ENCODE measurements at regions not wholly inside any gene's neighbourhood (a gene's known extent, or its start where the extent isn't known, plus 50 kb on each side); places are given as distances from the start of the nearest gene placed in this dataset.

DNA sequence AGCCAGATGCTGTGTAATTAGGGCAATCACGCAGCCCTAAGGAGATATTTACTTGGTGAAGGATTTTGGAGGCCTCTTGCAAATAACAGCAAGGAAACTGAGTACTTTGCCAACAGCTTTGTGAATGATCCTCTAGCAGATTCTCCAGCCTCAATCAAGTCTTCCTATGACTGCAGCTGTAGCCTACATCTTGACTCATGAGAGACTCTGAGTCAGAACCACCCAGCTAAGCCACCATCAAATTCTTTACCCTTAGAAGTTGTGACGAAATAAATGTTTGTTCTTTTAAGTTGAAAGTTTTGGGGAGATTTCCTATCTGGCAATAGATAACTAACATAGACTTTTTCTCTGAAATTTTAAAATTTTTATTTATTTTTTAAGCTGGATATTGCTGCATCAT, 237.6 kb upstream of the CCNH start:
- TF ChIP-seq, protein P1, sequence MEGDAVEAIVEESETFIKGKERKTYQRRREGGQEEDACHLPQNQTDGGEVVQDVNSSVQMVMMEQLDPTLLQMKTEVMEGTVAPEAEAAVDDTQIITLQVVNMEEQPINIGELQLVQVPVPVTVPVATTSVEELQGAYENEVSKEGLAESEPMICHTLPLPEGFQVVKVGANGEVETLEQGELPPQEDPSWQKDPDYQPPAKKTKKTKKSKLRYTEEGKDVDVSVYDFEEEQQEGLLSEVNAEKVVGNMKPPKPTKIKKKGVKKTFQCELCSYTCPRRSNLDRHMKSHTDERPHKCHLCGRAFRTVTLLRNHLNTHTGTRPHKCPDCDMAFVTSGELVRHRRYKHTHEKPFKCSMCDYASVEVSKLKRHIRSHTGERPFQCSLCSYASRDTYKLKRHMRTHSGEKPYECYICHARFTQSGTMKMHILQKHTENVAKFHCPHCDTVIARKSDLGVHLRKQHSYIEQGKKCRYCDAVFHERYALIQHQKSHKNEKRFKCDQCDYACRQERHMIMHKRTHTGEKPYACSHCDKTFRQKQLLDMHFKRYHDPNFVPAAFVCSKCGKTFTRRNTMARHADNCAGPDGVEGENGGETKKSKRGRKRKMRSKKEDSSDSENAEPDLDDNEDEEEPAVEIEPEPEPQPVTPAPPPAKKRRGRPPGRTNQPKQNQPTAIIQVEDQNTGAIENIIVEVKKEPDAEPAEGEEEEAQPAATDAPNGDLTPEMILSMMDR (IDR thresholded peaks at IDR 0.05; ENCODE audit: low read length, missing control alignments), result no peak
- no peak for DNase-seq (ENCODE audit: low read depth)
- H3K4me3 ChIP-seq (replicated peaks; ENCODE audit: low read depth, low read length), result no peak overlapping the region

DNA sequence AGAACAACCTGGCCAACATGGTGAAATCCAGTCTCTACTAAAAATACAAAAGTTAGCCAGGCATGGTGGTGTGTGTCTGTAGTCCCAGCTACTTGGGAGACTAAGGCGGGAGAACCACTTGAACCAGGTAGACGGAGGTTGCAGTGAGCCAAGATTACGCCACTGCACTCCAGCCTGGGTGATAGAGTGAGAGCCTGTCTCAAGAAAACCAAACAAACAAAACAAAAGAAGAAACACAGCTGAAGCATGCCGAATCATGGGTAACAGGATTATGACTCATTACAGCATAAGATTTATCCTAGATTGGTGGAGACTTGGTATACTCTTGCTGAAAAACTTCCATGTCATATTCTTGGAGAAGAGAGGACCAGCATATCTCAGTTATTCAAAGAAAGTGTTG, 236.7 kb upstream of the CCNH start:
- DNase-seq (ENCODE audit: low read depth), result no peak
- TF ChIP-seq, protein P1 (IDR thresholded peaks at IDR 0.05; ENCODE audit: low read length, missing control alignments), result no peak
- H3K4me3 ChIP-seq (replicated peaks; ENCODE audit: low read depth, low read length), result no peak overlapping the region

DNA sequence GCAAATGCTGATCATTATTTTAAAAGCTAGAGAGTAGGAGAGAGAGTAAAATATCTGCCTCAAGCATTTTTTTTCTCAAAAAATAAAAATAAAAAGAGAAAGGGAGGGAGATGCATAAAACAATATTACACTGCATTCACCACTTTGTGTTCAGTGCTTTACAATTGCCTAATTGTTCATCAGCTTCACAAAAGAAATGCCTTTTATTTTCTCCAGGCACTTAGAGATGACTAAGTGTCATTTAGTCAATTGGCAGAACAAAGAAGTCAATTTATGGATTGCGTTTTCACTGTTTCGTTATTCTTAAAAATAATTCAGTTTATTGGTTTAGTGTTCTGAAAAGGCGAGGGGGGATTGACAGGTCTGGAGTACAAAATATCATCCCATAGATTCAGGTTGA, 232.5 kb upstream of the CCNH start:
- DNase-seq (ENCODE audit: low read depth), result no peak
- TF ChIP-seq, protein P1 (IDR thresholded peaks at IDR 0.05; ENCODE audit: low read length, missing control alignments), result no peak
- H3K4me3 ChIP-seq (replicated peaks; ENCODE audit: low read depth, low read length), result no peak overlapping the region

DNA sequence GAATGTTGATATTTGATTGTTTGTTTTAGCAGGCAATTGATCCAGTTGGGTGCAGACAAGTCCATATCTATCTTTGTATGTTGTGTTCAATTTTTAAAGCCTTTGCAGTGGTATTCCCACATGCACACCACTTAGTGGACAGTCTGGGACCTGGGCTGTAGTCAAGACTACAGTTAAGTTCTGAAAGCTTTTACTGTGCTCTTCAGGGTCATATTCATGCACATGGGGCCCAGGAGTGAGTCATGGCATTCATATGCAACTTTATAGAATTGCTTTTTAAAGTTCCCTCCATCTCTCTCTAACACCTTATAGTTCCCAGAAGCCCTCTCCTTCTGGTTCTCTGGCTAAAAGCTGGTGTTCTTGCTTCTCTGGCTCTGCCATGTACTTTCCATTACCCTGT, 228.2 kb upstream of the CCNH start:
- TF ChIP-seq, protein P1 (IDR thresholded peaks at IDR 0.05; ENCODE audit: low read length, missing control alignments), result no peak
- no peak overlapping the region for H3K4me3 ChIP-seq (replicated peaks; ENCODE audit: low read depth, low read length)
- no peak for DNase-seq (ENCODE audit: low read depth)

DNA sequence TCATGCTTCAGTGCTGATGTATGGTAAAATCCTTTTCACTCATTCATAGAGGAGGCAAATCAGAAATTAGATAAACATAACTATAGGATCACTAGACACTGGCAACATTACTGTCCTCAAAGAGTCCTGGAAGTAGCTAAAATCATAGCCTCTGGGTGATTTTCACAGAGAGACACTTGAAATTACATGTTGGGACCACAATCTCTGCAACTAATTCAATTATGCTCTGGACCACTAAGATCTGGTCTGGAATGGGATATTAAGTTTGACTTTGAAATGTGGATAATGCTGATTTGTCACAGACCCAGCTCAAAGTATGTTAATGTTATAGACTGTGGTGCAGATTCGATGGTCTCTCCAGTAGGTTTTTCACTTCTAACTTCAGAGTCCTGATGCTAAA, 214.6 kb upstream of the CCNH start:
- TF ChIP-seq, protein P1 (IDR thresholded peaks at IDR 0.05; ENCODE audit: low read length, missing control alignments), result no peak
- no peak overlapping the region for H3K4me3 ChIP-seq (replicated peaks; ENCODE audit: low read depth, low read length)
- no peak for DNase-seq (ENCODE audit: low read depth)

DNA sequence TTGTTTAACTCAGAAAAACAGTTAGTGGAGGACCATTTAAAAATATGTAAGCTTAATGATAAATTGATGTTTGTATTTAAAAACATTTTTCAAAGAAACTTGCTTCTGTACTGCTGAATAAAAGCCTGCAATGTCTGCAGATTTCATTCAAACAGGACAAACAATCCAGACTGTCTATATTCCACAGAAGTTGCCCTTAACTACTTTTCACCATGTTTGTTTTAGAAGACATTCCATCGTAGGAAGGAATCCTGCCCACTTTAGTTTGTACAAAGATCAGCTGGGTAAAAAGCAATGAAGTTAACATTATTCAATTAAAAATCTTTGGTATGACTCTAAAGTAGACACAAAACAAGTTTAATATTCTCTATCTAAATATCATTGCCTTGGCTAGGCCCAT, 195.7 kb upstream of the CCNH start:
- DNase-seq (ENCODE audit: low read depth), result no peak
- TF ChIP-seq, protein P1 (IDR thresholded peaks at IDR 0.05; ENCODE audit: low read length, missing control alignments), result no peak
- no peak overlapping the region for H3K4me3 ChIP-seq (replicated peaks; ENCODE audit: low read depth, low read length)

DNA sequence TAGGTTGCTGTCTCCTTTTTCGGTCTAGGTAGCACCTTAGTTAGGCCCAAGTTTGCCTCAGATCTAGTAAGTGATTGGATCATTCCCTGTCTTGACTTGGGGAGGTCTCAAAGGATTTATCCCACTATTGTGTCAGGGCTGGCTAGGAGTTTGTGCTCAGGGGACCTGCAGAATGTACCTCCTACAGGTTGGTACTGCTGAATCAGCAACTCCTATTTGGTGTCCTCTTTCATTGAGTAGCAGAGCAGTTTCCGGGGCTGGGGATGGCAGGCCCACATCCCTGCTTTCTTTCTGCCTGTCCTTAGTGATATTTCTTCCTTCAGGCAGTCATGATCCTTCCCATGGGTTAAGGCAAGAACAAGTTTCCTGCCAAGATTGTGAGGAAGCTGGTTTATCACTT, 192.9 kb upstream of the CCNH start:
- no peak overlapping the region for H3K4me3 ChIP-seq (replicated peaks; ENCODE audit: low read depth, low read length)
- DNase-seq (ENCODE audit: low read depth), result no peak
- TF ChIP-seq, protein P1 (IDR thresholded peaks at IDR 0.05; ENCODE audit: low read length, missing control alignments), result no peak

Data from fibroblast of pulmonary artery (primary cell).